Neuronal stem cell (in vitro differentiated cells): ENCODE measurements at regions not wholly inside any gene's neighbourhood (a gene's known extent, or its start where the extent isn't known, plus 50 kb on each side); places are given as distances from the start of the nearest gene placed in this dataset.
"Not testable (repeated sequence)": the region's sequence is repeated elsewhere in the genome, so short reads cannot be mapped to it uniquely, and the experiment has no call there.

Experiments
- DNase-seq: peaks from one replicate; pipeline ENCODE4 v3.0.0-alpha.2; 2013; ENCODE audit warnings: low spot score
- H2AFZ ChIP-seq: one replicate; pipeline ENCODE4 v1.6.1; 2013; ENCODE audit warnings: mild to moderate bottlenecking, low read length, inconsistent platforms
- H2AK5ac ChIP-seq: 2 replicates; pipeline ENCODE4 v1.6.1; 2013; ENCODE audit warnings: low read depth, mild to moderate bottlenecking, inconsistent platforms, low read length, moderate library complexity, mixed read lengths
- H2BK120ac ChIP-seq: 2 replicates; pipeline ENCODE4 v1.6.1; 2013; ENCODE audit warnings: low read depth, mild to moderate bottlenecking, inconsistent platforms, low read length, moderate library complexity, mixed read lengths
- H2BK12ac ChIP-seq: one replicate; pipeline ENCODE4 v1.6.1; 2013; ENCODE audit warnings: low read length, inconsistent platforms
- H2BK15ac ChIP-seq: 2 replicates; pipeline ENCODE4 v1.6.1; 2013; ENCODE audit warnings: mild to moderate bottlenecking, low read length, inconsistent platforms, mixed read lengths
- H2BK5ac ChIP-seq: one replicate; pipeline ENCODE4 v1.6.1; 2013; ENCODE audit warnings: inconsistent platforms, mild to moderate bottlenecking, low read length, moderate library complexity
- H3K14ac ChIP-seq: one replicate; pipeline ENCODE4 v1.6.1; 2013; ENCODE audit warnings: low read length, inconsistent platforms
- H3K18ac ChIP-seq: 2 replicates; pipeline ENCODE4 v1.6.1; 2013; ENCODE audit warnings: low read length, inconsistent platforms
- H3K23ac ChIP-seq: 2 replicates; pipeline ENCODE4 v1.6.1; 2013; ENCODE audit warnings: low read depth, mild to moderate bottlenecking, mixed read lengths, low read length, inconsistent platforms; ENCODE audit not compliant: poor library complexity
- H3K27ac ChIP-seq: replicated peaks from 3 replicates; pipeline ENCODE4 v1.5.1; 2013; ENCODE audit warnings: low read length, inconsistent platforms
- H3K27me3 ChIP-seq, 3 experiments: 2 replicates each; pipeline ENCODE4 v1.6.1; 2013; ENCODE audit warnings: low read length in 3 of 3, mild to moderate bottlenecking in 2 of 3, inconsistent platforms in 1 of 3, low read depth in 1 of 3, mixed read lengths in 1 of 3, moderate library complexity in 1 of 3; ENCODE audit not compliant: control insufficient read depth in 3 of 3, insufficient read depth in 3 of 3
- H3K36me3 ChIP-seq, 2 donors: replicated peaks in 1 of 2; 2 replicates each; pipeline ENCODE4 v1.6.1; 2013; ENCODE audit warnings: low read length in 2 of 2; ENCODE audit not compliant: control insufficient read depth in 2 of 2, insufficient read depth in 2 of 2
- H3K4ac ChIP-seq: 2 replicates; pipeline ENCODE4 v1.6.1; 2013; ENCODE audit warnings: inconsistent platforms, mild to moderate bottlenecking, low read length, moderate library complexity
- H3K4me1 ChIP-seq, 2 donors: 1 replicate in 1 of 2; 2 replicates in 1 of 2; pipeline ENCODE4 v1.6.1; 2013; ENCODE audit warnings: low read length in 2 of 2, low read depth in 1 of 2; ENCODE audit not compliant: control insufficient read depth in 2 of 2, insufficient read depth in 1 of 2
- H3K4me2 ChIP-seq: one replicate; pipeline ENCODE4 v1.6.1; 2013; ENCODE audit warnings: mild to moderate bottlenecking, low read length, inconsistent platforms; ENCODE audit not compliant: insufficient read depth, poor library complexity, severe bottlenecking
- H3K4me3 ChIP-seq, 2 donors: 2 replicates each; pipeline ENCODE4 v1.5.1; 2013; ENCODE audit warnings: low read length in 2 of 2, mild to moderate bottlenecking in 2 of 2, inconsistent platforms in 1 of 2, moderate library complexity in 1 of 2
- H3K79me1 ChIP-seq: one replicate; pipeline ENCODE4 v1.6.1; 2013; ENCODE audit warnings: low read depth, mild to moderate bottlenecking, inconsistent platforms, low read length, moderate library complexity
- H3K9ac ChIP-seq: one replicate; pipeline ENCODE4 v1.6.1; 2013; ENCODE audit warnings: mild to moderate bottlenecking, low read depth, low read length, inconsistent platforms; ENCODE audit not compliant: poor library complexity
- H3K9me3 ChIP-seq, 2 donors: replicated peaks in 1 of 2; 2 replicates each; pipeline versions ENCODE3 to v1.6.1; 2013; ENCODE audit warnings: low read length in 2 of 2, mild to moderate bottlenecking in 2 of 2, inconsistent platforms in 1 of 2, low read depth in 1 of 2, mixed read lengths in 1 of 2, moderate library complexity in 1 of 2; ENCODE audit not compliant: control insufficient read depth in 2 of 2, insufficient read depth in 1 of 2
- H4K8ac ChIP-seq: one replicate; pipeline ENCODE4 v1.6.1; 2013; ENCODE audit warnings: low read depth, mild to moderate bottlenecking, inconsistent platforms, low read length, moderate library complexity
- H4K91ac ChIP-seq: one replicate; pipeline ENCODE4 v1.6.1; 2013; ENCODE audit warnings: low read length, low read depth, mild to moderate bottlenecking, inconsistent platforms; ENCODE audit not compliant: poor library complexity
- WGBS, 2 donors: extraction: QIAGEN DNeasy Blood & Tissue Kit; methylation state at CpG; one replicate each; pipeline ENCODE4 v1.1.7; 2013; ENCODE audit warnings: missing lambda C conversion rate in 2 of 2, mixed read lengths in 1 of 2; ENCODE audit not compliant: insufficient read length in 2 of 2, insufficient replicate concordance in 1 of 2; ENCODE audit errors: extremely low coverage in 2 of 2; 5-methylcytosine and 5-hydroxymethylcytosine counted together

- not testable (repeated sequence) for DNase-seq, H3K4ac ChIP-seq, H3K9me3 ChIP-seq, H3K36me3 ChIP-seq, H3K18ac ChIP-seq, H3K27me3 ChIP-seq, H2BK5ac ChIP-seq, H2AFZ ChIP-seq, H2BK12ac ChIP-seq, H3K4me3 ChIP-seq, H2BK15ac ChIP-seq, H2AK5ac ChIP-seq, H4K91ac ChIP-seq, H3K9ac ChIP-seq, H3K23ac ChIP-seq, H3K27ac ChIP-seq, H3K14ac ChIP-seq, H3K4me1 ChIP-seq, H4K8ac ChIP-seq, H3K79me1 ChIP-seq, H2BK120ac ChIP-seq, H3K4me2 ChIP-seq
- no CpG with 5 or more reads among the region's 2 CpGs for WGBS, 2 donors
These were observed 140.4 kb upstream of the EPB41L4A start for GRCh38 chr5:112559501-112559900.

- DNase-seq: no peak
- no peak overlapping the region for H3K4ac ChIP-seq
- H4K91ac ChIP-seq: no peak overlapping the region
- H2BK120ac ChIP-seq: no peak overlapping the region
- H3K9me3 ChIP-seq: peaks cover 4% of the 10 kb centered on the region in 2 donors
- no peak overlapping the region for H3K27ac ChIP-seq
- H2BK12ac ChIP-seq: no peak overlapping the region
- no peaks in the 10 kb centered on the region for H3K27me3 ChIP-seq
- no peak overlapping the region for H3K14ac ChIP-seq
- no peak overlapping the region for H2AK5ac ChIP-seq
- no peak overlapping the region for H3K4me3 ChIP-seq
- H2BK15ac ChIP-seq: no peak overlapping the region
- no peak overlapping the region for H3K23ac ChIP-seq
- H3K9ac ChIP-seq: no peak overlapping the region
- H3K79me1 ChIP-seq: no peaks in the 10 kb centered on the region
- no peaks in the 10 kb centered on the region for H3K4me1 ChIP-seq
- no peak overlapping the region for H2AFZ ChIP-seq
- H4K8ac ChIP-seq: no peak overlapping the region
- H3K18ac ChIP-seq: no peak overlapping the region
- no peak overlapping the region for H2BK5ac ChIP-seq
- no peaks in the 10 kb centered on the region for H3K36me3 ChIP-seq
- no peak overlapping the region for H3K4me2 ChIP-seq
- no CpG with 5 or more reads among the region's 2 CpGs for WGBS, 2 donors
These were observed 141.3 kb upstream of the EPB41L4A start for GRCh38 chr5:112560371-112560770.

DNA sequence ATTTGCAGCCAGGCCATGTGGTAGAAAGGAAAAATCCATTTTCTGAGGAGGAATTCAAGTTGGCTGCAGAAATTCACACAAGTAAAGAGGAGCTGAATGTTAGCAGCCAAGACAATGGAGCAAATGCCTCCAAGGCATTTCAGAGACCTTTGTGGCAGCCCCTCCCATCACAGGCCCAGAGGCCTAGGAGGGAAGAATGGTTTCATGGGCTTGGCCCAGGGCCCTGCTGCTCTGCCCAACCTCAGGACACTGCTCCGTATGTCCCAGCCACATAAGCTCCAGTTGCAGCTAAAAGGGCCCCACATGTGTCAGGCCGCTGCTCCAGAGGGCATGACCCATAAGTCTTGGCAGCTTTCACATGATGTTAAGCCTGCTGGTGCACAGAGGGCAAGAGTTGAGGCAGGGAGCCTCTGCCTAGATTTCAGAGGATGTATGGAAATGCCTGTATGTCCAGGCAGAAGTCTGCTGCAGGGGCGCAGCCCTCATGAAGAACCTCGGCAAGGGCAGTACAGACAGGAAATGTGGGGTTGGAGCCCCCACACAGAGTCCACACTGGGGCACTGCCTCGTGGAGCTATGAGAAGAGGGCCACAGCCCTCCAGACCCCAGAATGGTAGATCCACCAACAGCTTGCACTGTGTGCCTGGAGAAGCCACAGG, 144.2 kb upstream of the EPB41L4A start:
- no peak overlapping the region for H3K27ac ChIP-seq
- H3K9me3 ChIP-seq: peaks cover 4% of the 10 kb centered on the region in 2 donors
- H4K91ac ChIP-seq: no peak overlapping the region
- H2BK12ac ChIP-seq: no peak overlapping the region
- H3K79me1 ChIP-seq: no peaks in the 10 kb centered on the region
- H2AK5ac ChIP-seq: no peak overlapping the region
- no peak overlapping the region for H3K18ac ChIP-seq
- no peaks in the 10 kb centered on the region for H3K4me1 ChIP-seq
- no peak overlapping the region for H4K8ac ChIP-seq
- H3K36me3 ChIP-seq: no peaks in the 10 kb centered on the region
- no peak overlapping the region for H3K23ac ChIP-seq
- H2BK5ac ChIP-seq: no peak overlapping the region
- no peak overlapping the region for H3K4ac ChIP-seq
- no peak overlapping the region for H2BK120ac ChIP-seq
- H3K4me2 ChIP-seq: no peak overlapping the region
- no peak for DNase-seq
- no peaks in the 10 kb centered on the region for H3K27me3 ChIP-seq
- no peak overlapping the region for H2BK15ac ChIP-seq
- H3K9ac ChIP-seq: no peak overlapping the region
- no peak overlapping the region for H2AFZ ChIP-seq
- H3K14ac ChIP-seq: no peak overlapping the region
- no peak overlapping the region for H3K4me3 ChIP-seq
- no CpG with 5 or more reads among the region's 5 CpGs for WGBS, 2 donors

GRCh38 chr5:112566251-112566650, 147.2 kb upstream of the EPB41L4A start:
- WGBS, 2 donors: no CpG with 5 or more reads among the region's 1 CpG
- H3K4me2 ChIP-seq: no peak overlapping the region
- H4K91ac ChIP-seq: no peak overlapping the region
- H3K4me3 ChIP-seq: no peak overlapping the region
- H2BK15ac ChIP-seq: no peak overlapping the region
- H3K36me3 ChIP-seq: no peaks in the 10 kb centered on the region
- no peaks in the 10 kb centered on the region for H3K27me3 ChIP-seq
- no peak overlapping the region for H3K4ac ChIP-seq
- DNase-seq: no peak
- H3K18ac ChIP-seq: no peak overlapping the region
- no peak overlapping the region for H2BK5ac ChIP-seq
- no peaks in the 10 kb centered on the region for H3K4me1 ChIP-seq
- H3K79me1 ChIP-seq: no peaks in the 10 kb centered on the region
- no peak overlapping the region for H3K9ac ChIP-seq
- no peak overlapping the region for H2AK5ac ChIP-seq
- no peak overlapping the region for H2BK120ac ChIP-seq
- peaks cover 4% of the 10 kb centered on the region in 2 donors for H3K9me3 ChIP-seq
- H4K8ac ChIP-seq: no peak overlapping the region
- no peak overlapping the region for H3K27ac ChIP-seq
- no peak overlapping the region for H2AFZ ChIP-seq
- H3K23ac ChIP-seq: no peak overlapping the region
- no peak overlapping the region for H3K14ac ChIP-seq
- no peak overlapping the region for H2BK12ac ChIP-seq
